Hepatocyte (in vitro differentiated cells): ENCODE measurements at regions not wholly inside any gene's neighbourhood (a gene's known extent, or its start where the extent isn't known, plus 50 kb on each side); places are given as distances from the start of the nearest gene placed in this dataset.

Experiments used
- CTCF ChIP-seq: fragments of 200-600 bp; sonication (generic); IDR thresholded peaks from 2 replicates; pipeline ENCODE4 v1.5.1; 2016; ENCODE audit warnings: antibody characterized with exemption, mild to moderate bottlenecking; ENCODE audit not compliant: poor library complexity
- EZH2phosphoT487 ChIP-seq: fragments of 200-600 bp; sonication (generic); IDR thresholded peaks from one replicate; pipeline ENCODE4 v1.6.1; 2018; ENCODE audit warnings: antibody characterized with exemption, mild to moderate bottlenecking, low read depth, moderate library complexity; ENCODE audit not compliant: unreplicated experiment, severe bottlenecking

GRCh38 chrX:65406532-65406931 is 128.1 kb downstream of the LAS1L start:
- TF ChIP-seq CTCF (no peak), EZH2phosphoT487 (no peak)
